Hematopoietic multipotent progenitor cell treated with erythropoietin and hydrocortisone succinate and interleukin-3 and kit ligand, for 8 days (in vitro differentiated cells): ENCODE measurements at regions not wholly inside any gene's neighbourhood (a gene's known extent, or its start where the extent isn't known, plus 50 kb on each side); places are given as distances from the start of the nearest gene placed in this dataset.
"Not testable (repeated sequence)": the region's sequence is repeated elsewhere in the genome, so short reads cannot be mapped to it uniquely, and the experiment has no call there.

Source experiments
- DNase-seq: peaks from one replicate; pipeline ENCODE4 v3.0.0-alpha.2; 2015

GRCh38 chr4:63226229-63226628 is 1183.0 kb downstream of the TECRL start:
- no peak for DNase-seq

- DNase-seq, result no peak
These were observed 1186.8 kb downstream of the TECRL start for GRCh38 chr4:63222466-63222865.

- DNase-seq, result no peak
These were observed 1187.8 kb downstream of the TECRL start for GRCh38 chr4:63221477-63221876.

DNA sequence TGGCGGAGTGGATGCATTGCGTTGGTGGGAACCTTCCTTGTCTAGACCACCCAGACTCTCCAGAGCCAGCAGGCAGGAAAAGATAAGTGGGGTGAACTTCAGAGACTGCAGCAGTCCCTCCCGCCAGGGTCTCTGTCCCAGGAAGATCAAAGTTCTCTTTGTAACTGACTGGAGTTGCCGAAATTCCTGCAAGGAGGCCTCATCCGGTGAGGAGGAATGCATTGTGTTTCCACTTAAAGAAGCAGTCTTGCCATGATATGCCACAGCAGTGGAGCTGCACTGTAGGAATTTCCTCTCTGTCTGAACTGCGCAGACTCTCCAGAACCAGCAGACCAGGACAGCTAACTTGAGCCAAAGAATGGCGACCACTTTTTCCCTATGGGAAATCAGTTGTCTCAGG is 1190.4 kb downstream of the TECRL start:
- DNase-seq, result no peak

DNA sequence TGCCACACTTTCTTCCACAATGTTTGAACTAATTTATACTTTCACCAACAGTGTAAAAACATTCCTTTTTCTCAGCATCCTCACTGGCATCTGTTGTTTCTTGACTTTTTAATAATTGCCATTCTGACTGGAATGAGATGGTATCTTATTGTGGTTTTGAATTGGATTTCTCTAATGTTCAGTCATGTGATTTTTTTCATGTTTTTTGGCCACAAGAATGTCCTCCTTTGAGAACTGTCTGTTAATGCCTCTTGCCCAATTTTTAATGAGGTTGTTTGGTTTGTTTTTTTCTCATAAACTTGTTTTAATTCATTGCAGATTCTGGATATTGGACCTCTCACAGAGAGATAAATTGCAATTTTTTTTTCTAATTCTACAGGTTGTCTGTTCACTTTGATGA is 1195.2 kb downstream of the TECRL start:
- DNase-seq, result no peak

DNA sequence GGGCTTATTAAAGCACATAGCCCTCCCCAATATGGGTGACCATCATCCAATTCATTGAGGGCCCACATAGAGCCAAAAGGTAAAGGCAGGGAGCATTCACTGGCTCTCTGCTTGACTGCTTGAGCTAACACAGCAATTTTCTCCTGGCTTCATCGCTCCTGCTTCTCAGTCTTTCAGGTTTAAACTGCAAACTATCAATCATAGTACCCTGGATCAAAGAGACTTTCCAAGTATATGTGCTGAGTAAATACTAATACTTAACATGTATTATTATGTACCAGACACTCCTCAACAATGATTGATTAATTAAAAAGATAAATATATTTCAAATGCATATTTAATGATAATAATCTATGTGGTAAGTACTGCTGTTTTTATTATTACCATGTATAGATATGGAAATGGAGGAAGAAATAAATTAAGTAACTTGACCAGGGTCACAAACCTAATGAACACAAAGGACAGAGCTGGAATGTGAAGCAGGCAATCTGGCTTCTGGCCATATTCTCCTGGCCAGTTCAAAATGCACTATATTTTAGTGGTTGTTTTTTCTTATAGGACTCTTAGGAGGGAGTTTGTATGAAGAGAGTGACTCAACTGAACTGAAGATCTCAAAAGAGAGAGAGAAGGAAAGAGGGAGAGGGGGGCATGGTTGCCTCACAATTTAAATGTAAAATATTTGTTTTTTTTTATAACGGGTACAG is 1197.3 kb downstream of the TECRL start:
- no peak for DNase-seq

- no peak for DNase-seq
These were observed 1197.9 kb downstream of the TECRL start for GRCh38 chr4:63211375-63211774.

DNA sequence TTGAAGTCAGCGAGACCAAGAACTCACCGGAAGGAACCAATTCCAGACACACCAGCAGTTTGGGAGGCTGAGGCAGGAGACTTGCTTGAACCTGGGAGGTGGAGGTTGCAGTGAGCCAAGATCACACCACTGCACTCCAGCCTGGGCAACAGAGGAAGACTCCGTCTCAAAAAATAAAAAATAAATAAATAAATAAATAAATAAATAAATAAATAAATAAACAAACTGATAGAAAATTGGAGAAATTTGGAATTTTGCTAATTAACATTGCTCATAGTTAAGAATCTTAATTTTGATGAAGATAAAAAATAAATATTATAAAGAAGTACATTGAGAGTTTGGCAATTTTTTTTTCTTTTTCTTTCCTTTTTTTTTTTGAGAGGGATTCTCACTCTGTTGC is 1216.2 kb downstream of the TECRL start:
- DNase-seq, result not testable (repeated sequence)

DNA sequence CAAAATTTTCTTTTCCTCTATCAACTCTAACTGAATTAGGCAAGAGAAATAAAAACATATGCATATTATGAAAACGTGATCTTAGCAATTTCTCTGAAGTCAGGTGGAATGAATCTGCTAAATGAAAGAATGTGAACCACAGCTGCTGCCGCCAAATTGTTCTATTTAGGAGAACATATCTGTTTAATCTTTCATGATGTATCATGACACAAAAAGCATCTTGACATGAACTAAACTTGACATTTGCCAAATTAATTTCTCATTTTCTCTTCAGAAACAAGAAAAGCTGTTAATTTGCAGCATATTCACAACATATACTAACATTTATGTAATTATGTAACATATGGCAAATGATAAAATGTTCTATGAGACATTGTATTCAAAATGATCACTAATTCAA is 1237.9 kb downstream of the TECRL start:
- DNase-seq, result no peak

DNA sequence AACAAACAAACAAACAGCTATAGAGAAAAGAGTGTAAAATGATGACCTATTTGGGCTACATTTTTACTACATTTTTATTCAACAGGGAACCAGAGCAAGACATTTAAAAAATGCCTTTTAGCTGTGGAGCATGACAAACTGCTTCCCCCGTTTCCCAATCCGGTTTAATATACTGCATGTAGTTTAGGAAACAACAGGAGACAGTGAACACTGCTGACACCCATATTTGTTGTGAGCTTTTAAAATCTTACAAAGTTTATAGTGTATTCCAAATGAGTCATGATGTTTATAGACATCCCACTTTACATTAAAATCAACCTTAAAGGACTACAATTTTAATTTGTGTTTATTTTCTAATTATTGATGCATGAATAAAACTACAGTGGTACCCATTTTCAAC is 1238.3 kb downstream of the TECRL start:
- DNase-seq, result no peak

- DNase-seq, result no peak
These were observed 1239.4 kb downstream of the TECRL start for GRCh38 chr4:63169836-63170235.

- no peak for DNase-seq
These were observed 1253.7 kb downstream of the TECRL start for GRCh38 chr4:63155561-63155960.

- DNase-seq, result no peak
These were observed 1285.8 kb downstream of the TECRL start for GRCh38 chr4:63123441-63123840.

- no peak for DNase-seq
These were observed 1286.3 kb downstream of the TECRL start for GRCh38 chr4:63122955-63123354.

DNA sequence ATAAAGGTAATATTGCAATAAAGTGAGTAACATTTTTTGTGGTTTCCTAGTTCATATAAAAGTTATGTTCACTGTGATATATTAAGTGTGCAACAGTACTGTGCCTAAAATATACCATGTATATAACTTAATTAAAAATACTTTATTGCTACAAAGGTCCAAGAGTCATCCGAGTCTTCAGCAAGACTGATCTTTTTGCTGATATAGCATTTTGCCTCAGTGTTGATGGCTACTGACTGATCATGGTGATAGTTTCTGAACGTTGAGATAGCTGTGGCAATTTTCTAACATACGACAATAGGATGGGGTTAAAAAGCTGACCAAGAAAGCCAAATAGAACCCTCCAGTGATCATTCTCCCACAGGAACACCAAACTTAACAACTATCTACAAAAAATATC is 1302.7 kb downstream of the TECRL start:
- no peak for DNase-seq

- DNase-seq, result no peak
These were observed 1303.4 kb downstream of the TECRL start for GRCh38 chr4:63105839-63106238.

- DNase-seq, result no peak
These were observed 1318.6 kb downstream of the TECRL start for GRCh38 chr4:63090641-63091040.

GRCh38 chr4:63085091-63085490 is 1324.2 kb downstream of the TECRL start:
- DNase-seq, result no peak

GRCh38 chr4:63080934-63081333 is 1328.3 kb downstream of the TECRL start:
- DNase-seq, result no peak

DNA sequence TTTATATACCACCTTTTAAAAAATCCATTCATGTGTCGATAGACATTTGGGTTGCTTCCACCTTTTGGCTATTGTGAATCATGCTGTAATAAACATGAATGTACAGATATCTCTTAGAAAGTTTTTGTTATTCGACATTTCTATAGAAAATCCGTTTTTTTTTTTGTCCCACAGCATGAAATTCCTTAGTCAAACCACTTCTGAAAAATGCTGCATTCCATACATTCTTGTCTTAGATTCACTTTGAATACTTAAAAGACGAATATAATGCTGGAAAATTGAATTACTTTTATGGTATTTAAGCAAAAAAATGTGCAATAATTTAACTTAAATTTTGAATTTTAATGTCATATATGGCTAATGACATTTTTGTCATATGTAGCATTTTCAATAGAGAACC is 1345.5 kb downstream of the TECRL start:
- DNase-seq, result no peak

DNA sequence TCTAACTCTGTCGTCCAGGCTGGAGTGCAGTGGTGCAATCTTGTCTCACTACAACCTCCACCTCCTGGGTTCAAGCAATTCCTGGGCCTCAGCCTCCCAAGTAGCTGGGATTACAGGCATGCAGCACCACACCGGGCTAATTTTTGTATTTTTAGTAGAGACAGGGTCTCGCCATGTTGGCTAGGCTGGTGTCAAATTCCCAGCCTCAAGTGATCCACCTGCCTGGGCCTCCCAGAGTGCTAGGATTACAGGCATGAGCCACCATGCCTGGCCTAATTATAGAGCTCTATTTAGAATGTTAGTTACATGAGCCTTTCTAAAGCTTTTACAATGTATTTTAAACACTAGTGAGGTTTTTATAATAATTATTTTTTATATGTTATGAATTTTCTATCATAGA is 1346.4 kb downstream of the TECRL start:
- DNase-seq, result not testable (repeated sequence)

DNA sequence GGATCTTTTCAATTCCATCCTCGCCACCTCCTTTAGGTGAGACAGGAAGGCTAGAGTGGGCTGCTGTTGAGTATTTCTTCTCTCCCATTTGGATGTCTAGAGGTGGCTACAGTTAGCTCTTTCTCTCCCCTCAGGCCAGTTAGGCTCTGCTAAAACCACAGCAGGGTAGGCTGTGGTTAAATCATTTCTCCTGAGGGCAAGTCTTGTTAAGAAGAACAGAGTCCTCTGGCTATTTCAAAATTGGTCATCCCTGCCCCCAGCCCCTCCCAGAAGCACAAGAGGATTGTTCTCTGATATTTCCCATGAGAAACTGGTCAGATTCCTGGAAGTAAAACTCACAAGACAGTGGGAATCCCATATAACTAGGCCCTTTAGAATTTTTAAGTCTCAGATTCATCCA is 1359.5 kb downstream of the TECRL start:
- DNase-seq, result no peak

- DNase-seq, result no peak
These were observed 1360.0 kb downstream of the TECRL start for GRCh38 chr4:63049278-63049677.

- DNase-seq, result no peak
These were observed 1372.9 kb downstream of the TECRL start for GRCh38 chr4:63036159-63036866.

- no peak for DNase-seq
These were observed 1379.9 kb downstream of the TECRL start for GRCh38 chr4:63029380-63029779.
